Spleen (tissue), 11 donors: ENCODE measurements at regions not wholly inside any gene's neighbourhood (a gene's known extent, or its start where the extent isn't known, plus 50 kb on each side); places are given as distances from the start of the nearest gene placed in this dataset.
"Not testable (repeated sequence)": the region's sequence is repeated elsewhere in the genome, so short reads cannot be mapped to it uniquely, and the experiment has no call there.

Source experiments
- DNase-seq: peaks from one replicate; pipeline ENCODE4 v3.0.0-alpha.2; 2020
- H3K27ac ChIP-seq, 8 donors: fragments of 200-600 bp; sonication (generic) in 7 of 8; 1 replicate in 4 of 8; 2 replicates in 4 of 8; pipeline versions ENCODE4 v1.5.0 to v1.8.0; 2016 to 2021; ENCODE audit warnings: inconsistent platforms in 4 of 8, mild to moderate bottlenecking in 4 of 8, moderate library complexity in 1 of 8
- H3K27me3 ChIP-seq, 7 donors: fragments of 200-600 bp; sonication (generic) in 6 of 7; replicated peaks in 1 of 7; 1 replicate in 4 of 7; 2 replicates in 3 of 7; pipeline versions ENCODE4 v1.5.0 to v1.8.0; 2016 to 2021; ENCODE audit warnings: inconsistent platforms in 3 of 7, mild to moderate bottlenecking in 1 of 7
- H3K36me3 ChIP-seq, 6 donors: fragments of 200-600 bp; sonication (generic) in 5 of 6; 1 replicate in 4 of 6; 2 replicates in 2 of 6; pipeline versions ENCODE4 v1.5.0 to v1.8.0; 2016 to 2021; ENCODE audit warnings: inconsistent platforms in 2 of 6
- H3K4me1 ChIP-seq, 6 donors: fragments of 200-600 bp; sonication (generic) in 5 of 6; 1 replicate in 3 of 6; 2 replicates in 3 of 6; pipeline versions ENCODE4 v1.5.0 to v1.8.0; 2016 to 2021; ENCODE audit warnings: inconsistent platforms in 3 of 6
- H3K4me3 ChIP-seq, 8 donors: fragments of 200-600 bp; sonication (generic) in 7 of 8; 1 replicate in 4 of 8; 2 replicates in 4 of 8; pipeline versions ENCODE4 v1.5.0 to v1.8.0; 2016 to 2021; ENCODE audit warnings: inconsistent platforms in 4 of 8, mild to moderate bottlenecking in 4 of 8, moderate library complexity in 2 of 8
- H3K9me3 ChIP-seq, 8 donors: fragments of 200-600 bp; sonication (generic) in 7 of 8; 1 replicate in 4 of 8; 2 replicates in 4 of 8; pipeline versions ENCODE4 v1.5.0 to v1.8.0; 2016 to 2021; ENCODE audit warnings: inconsistent platforms in 4 of 8
- CTCF ChIP-seq, 11 experiments: fragments of 200-600 bp in 7 of 11; fragments of 450-650 bp in 4 of 11; sonication (generic) in 4 of 11; IDR thresholded peaks in 8 of 11; conservative IDR thresholded peaks in 3 of 11; 1 replicate in 7 of 11; 2 replicates in 4 of 11; pipeline versions ENCODE4 v1.4.0 to v1.8.0; 2016 to 2021; ENCODE audit warnings: antibody characterized with exemption in 11 of 11, inconsistent platforms in 4 of 11, mild to moderate bottlenecking in 1 of 11
- POLR2A ChIP-seq, 3 donors: fragments of 450-650 bp; IDR thresholded peaks; one replicate each; pipeline ENCODE4 v1.5.1; 2017; ENCODE audit warnings: antibody characterized with exemption in 3 of 3, mild to moderate bottlenecking in 1 of 3
- POLR2AphosphoS5 ChIP-seq, 3 donors: sonication (generic); formaldehyde crosslinking; IDR thresholded peaks; one replicate each; pipeline ENCODE4 v1.5.1; 2017; ENCODE audit warnings: antibody characterized with exemption in 3 of 3
- WGBS, 5 donors: extraction: QIAGEN DNeasy Blood & Tissue Kit in 3 of 5; methylation state at CpG; one replicate each; pipeline versions ENCODE4 v1.1.5 to v1.1.7; 2013 to 2018; 5-methylcytosine and 5-hydroxymethylcytosine counted together
- intact Hi-C: fragments of 100-400 bp; cut with DNase I; formaldehyde crosslinking; loops from one replicate; pipeline ENCODE4 v1.15.0; 2023; ENCODE audit warnings: low total_unique reads
- donor health status: healthy with polysubstance abuse.
- donor health status: DM: no; HTN: no; CAD: no; lungs with moderate emphysema.
- donor health status: DM: no; HTN: no; CAD: no.
- donor health status: Bipolar disorder and iron deficiency.
- donor health status: healthy.
- donor health status: DM: no; HTN: no; CAD: no.
- donor health status: DM: yes; HTN: yes; CAD: no.

- no peak overlapping the region for H3K27ac ChIP-seq
- intact Hi-C loops: no loop called here
- H3K36me3 ChIP-seq: no peaks in the 10 kb centered on the region
- H3K4me3 ChIP-seq: no peak overlapping the region
- no peak for TF ChIP-seq POLR2AphosphoS5 (IDR thresholded peaks at IDR 0.05)
- no peak for TF ChIP-seq CTCF (IDR thresholded peaks at IDR 0.05 in 8 of 11, conservative IDR thresholded peaks at IDR 0.05 in 3 of 11)
- TF ChIP-seq POLR2A (IDR thresholded peaks at IDR 0.05): no peak
- no peak for DNase-seq
- no peaks in the 10 kb centered on the region for H3K9me3 ChIP-seq
- H3K4me1 ChIP-seq: no peaks in the 10 kb centered on the region
- WGBS, 5 donors: 53 to 83% (median 65%) methylated on average over 1 of the region's 1 CpG
- H3K27me3 ChIP-seq: no peaks in the 10 kb centered on the region
Observed at GRCh38 chr18:1665079-1665478, 760.4 kb downstream of the ADCYAP1 start.

- Histone ChIP-seq H3K4me1 (no peaks in the 10 kb centered on the region), H3K27ac (no peak overlapping the region), H3K4me3 (no peak overlapping the region), H3K36me3 (no peaks in the 10 kb centered on the region), H3K9me3 (peaks cover 0 to 19% (median 14%) of the 10 kb centered on the region in 8 donors), H3K27me3 (no peaks in the 10 kb centered on the region)
- TF ChIP-seq POLR2AphosphoS5 (IDR thresholded peaks at IDR 0.05) (no peak), POLR2A (IDR thresholded peaks at IDR 0.05) (no peak), CTCF (IDR thresholded peaks at IDR 0.05 in 8 of 11, conservative IDR thresholded peaks at IDR 0.05 in 3 of 11) (no peak)
- no peak for DNase-seq
- intact Hi-C loops: no loop called here
- 64 to 67% (median 64%) methylated on average over 4 of the region's 4 CpGs for WGBS, 5 donors
Observed at GRCh38 chr18:1668279-1668678, 763.6 kb downstream of the ADCYAP1 start.

GRCh38 chr18:1671710-1672109 lies 767.0 kb downstream of the ADCYAP1 start:
- H3K36me3 ChIP-seq, H3K4me3 ChIP-seq, intact Hi-C loops, H3K27ac ChIP-seq, DNase-seq, H3K4me1 ChIP-seq, H3K27me3 ChIP-seq: not testable (repeated sequence)
- 83 to 94% (median 87%) methylated on average over 2 of the region's 2 CpGs for WGBS, 5 donors
- H3K9me3 ChIP-seq: peaks cover 0 to 19% (median 14%) of the 10 kb centered on the region in 8 donors

- peaks cover 0 to 15% (median 9%) of the 10 kb centered on the region in 8 donors for H3K9me3 ChIP-seq
- 72 to 92% (median 83%) methylated on average over 3 of the region's 3 CpGs for WGBS, 5 donors
- DNase-seq: no peak
- no peak overlapping the region for H3K4me3 ChIP-seq
- no peak overlapping the region for H3K27ac ChIP-seq
- no peaks in the 10 kb centered on the region for H3K36me3 ChIP-seq
- H3K4me1 ChIP-seq: no peaks in the 10 kb centered on the region
- no peak for TF ChIP-seq CTCF (IDR thresholded peaks at IDR 0.05 in 8 of 11, conservative IDR thresholded peaks at IDR 0.05 in 3 of 11)
- no peak for TF ChIP-seq POLR2A (IDR thresholded peaks at IDR 0.05)
- TF ChIP-seq POLR2AphosphoS5 (IDR thresholded peaks at IDR 0.05): no peak
- intact Hi-C loops: no loop called here
- no peaks in the 10 kb centered on the region for H3K27me3 ChIP-seq
Observed at GRCh38 chr18:1676387-1676786, 771.7 kb downstream of the ADCYAP1 start.

DNA sequence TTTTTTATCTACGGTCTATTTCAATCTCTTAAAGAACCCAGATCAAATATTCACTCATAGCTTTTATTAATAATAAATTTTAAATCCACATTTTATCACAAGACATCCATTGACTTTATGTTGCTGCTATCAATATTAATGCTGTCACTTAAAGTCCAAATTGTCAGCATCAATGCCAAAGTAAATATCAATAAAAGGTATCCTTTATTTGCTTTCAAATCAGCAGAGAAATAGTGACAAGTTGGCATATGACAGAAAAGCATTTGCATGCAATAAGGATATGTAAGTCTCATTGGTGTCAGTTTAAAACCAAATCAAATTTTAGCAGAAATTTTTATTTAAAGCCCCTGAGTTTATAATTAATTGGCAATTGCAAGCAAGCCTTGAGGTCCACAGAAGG lies 775.4 kb downstream of the ADCYAP1 start:
- Histone ChIP-seq H3K9me3 (no peaks in the 10 kb centered on the region), H3K27me3 (no peaks in the 10 kb centered on the region), H3K4me3 (no peak overlapping the region), H3K27ac (no peak overlapping the region), H3K36me3 (no peaks in the 10 kb centered on the region), H3K4me1 (no peaks in the 10 kb centered on the region)
- intact Hi-C loops: no loop called here
- TF ChIP-seq CTCF (IDR thresholded peaks at IDR 0.05 in 8 of 11, conservative IDR thresholded peaks at IDR 0.05 in 3 of 11): no peak
- no peak for TF ChIP-seq POLR2A (IDR thresholded peaks at IDR 0.05)
- no peak for TF ChIP-seq POLR2AphosphoS5 (IDR thresholded peaks at IDR 0.05)
- WGBS, 5 donors: 77 to 94% (median 85%) methylated on average over 1 of the region's 1 CpG
- no peak for DNase-seq
